PC-9 (cell line): ENCODE measurements at regions not wholly inside any gene's neighbourhood (a gene's known extent, or its start where the extent isn't known, plus 50 kb on each side); places are given as distances from the start of the nearest gene placed in this dataset.

Experiments
- BruUV-seq: library from RNA; stranded (reverse); fragments of 400-500 nt; replicated peaks from 2 replicates; lab custom pipeline; 2021; lab: Mats Ljungman, UMichigan
- CTCF ChIA-PET: fragments of 300-600 bp; sonication (Branson Sonifier 250); formaldehyde crosslinking; loops from one replicate; lab custom pipeline; 2022; ENCODE audit warnings: antibody characterized with exemption; lab: Charles Lee
- POLR2A ChIA-PET: fragments of 300-600 bp; sonication (Branson Sonifier 250); formaldehyde crosslinking; loops from one replicate; lab custom pipeline; 2022; ENCODE audit warnings: antibody characterized with exemption; ENCODE audit not compliant: unreplicated experiment; lab: Charles Lee
- DNase-seq, 2 experiments: peaks; one replicate each; pipeline versions ENCODE4 v3.0.0 to v3.0.0-alpha.2; 2015 to 2022; ENCODE audit warnings: mixed read lengths in 1 of 2
- H2AFZ ChIP-seq: fragments of 200-600 bp; sonication (generic); 2 replicates; pipeline ENCODE4 v1.8.1; 2017; ENCODE audit warnings: antibody characterized with exemption
- H3F3A ChIP-seq: fragments of 200-600 bp; sonication (generic); 2 replicates; pipeline ENCODE4 v1.8.1; 2017; ENCODE audit warnings: antibody characterized with exemption, mild to moderate bottlenecking, low read depth; ENCODE audit not compliant: insufficient read depth
- H3K27ac ChIP-seq: fragments of 200-600 bp; sonication (generic); 2 replicates; pipeline ENCODE4 v1.6.1; 2016; ENCODE audit warnings: mixed run types
- H3K27me3 ChIP-seq: fragments of 200-600 bp; sonication (generic); 2 replicates; pipeline ENCODE4 v1.6.1; 2016; ENCODE audit warnings: low read depth, mixed run types; ENCODE audit not compliant: insufficient read depth
- H3K36me3 ChIP-seq: fragments of 200-600 bp; sonication (generic); 2 replicates; pipeline ENCODE4 v1.6.1; 2016; ENCODE audit warnings: low read depth, mixed run types
- H3K4me1 ChIP-seq: fragments of 200-600 bp; sonication (generic); replicated peaks from 2 replicates; pipeline ENCODE4 v1.6.1; 2016; ENCODE audit warnings: mixed run types; ENCODE audit not compliant: insufficient read depth
- H3K4me2 ChIP-seq: fragments of 200-600 bp; sonication (generic); 2 replicates; pipeline ENCODE4 v1.6.1; 2017; ENCODE audit warnings: mixed run types
- H3K4me3 ChIP-seq: fragments of 200-600 bp; sonication (generic); 2 replicates; pipeline ENCODE4 v1.6.1; 2016; ENCODE audit warnings: mixed run types
- H3K79me2 ChIP-seq: fragments of 200-600 bp; sonication (generic); 2 replicates; pipeline ENCODE4 v1.6.1; 2017; ENCODE audit warnings: low read depth, mixed run types
- H3K9me2 ChIP-seq: fragments of 200-600 bp; sonication (generic); 2 replicates; pipeline ENCODE4 v1.8.1; 2017; ENCODE audit warnings: mild to moderate bottlenecking; ENCODE audit not compliant: insufficient read depth
- H3K9me3 ChIP-seq: fragments of 200-600 bp; sonication (generic); 2 replicates; pipeline ENCODE4 v1.8.1; 2016; ENCODE audit warnings: low read depth; ENCODE audit not compliant: insufficient read depth
- H4K20me1 ChIP-seq: fragments of 200-600 bp; sonication (generic); 2 replicates; pipeline ENCODE4 v1.8.1; 2017; ENCODE audit not compliant: insufficient read depth
- CTCF ChIP-seq: fragments of 200-600 bp; sonication (generic); conservative IDR thresholded peaks from 2 replicates; pipeline ENCODE4 v1.6.1; 2017; ENCODE audit warnings: mixed run types, antibody characterized with exemption, mild to moderate bottlenecking, moderate library complexity
- EZH2 ChIP-seq: fragments of 200-600 bp; sonication (generic); IDR thresholded peaks from 2 replicates; pipeline ENCODE4 v1.8.0; 2017; ENCODE audit warnings: antibody characterized with exemption, low read depth
- intact Hi-C: fragments of 100-400 bp; cut with micrococcal nuclease; formaldehyde crosslinking; loops from one replicate; pipeline ENCODE4 v1.10.0; 2022; ENCODE audit not compliant: unreplicated experiment

- H3K4me3 ChIP-seq, result no peak overlapping the region
- ChIA-PET POLR2A (no interaction called here), CTCF (no interaction called here)
- H3K9me3 ChIP-seq, result no peaks in the 10 kb centered on the region
- no peaks in the 10 kb centered on the region for H4K20me1 ChIP-seq
- H3K27me3 ChIP-seq, result no peaks in the 10 kb centered on the region
- intact Hi-C loops, result no loop called here
- no TSS peak for BruUV-seq
- no peaks in the 10 kb centered on the region for H3K79me2 ChIP-seq
- H3K4me1 ChIP-seq, result no peaks in the 10 kb centered on the region
- no peaks in the 10 kb centered on the region for H3K36me3 ChIP-seq
- no peak for DNase-seq
- TF ChIP-seq CTCF (no peak), EZH2 (no peak)
- no peak overlapping the region for H3K27ac ChIP-seq
- H3F3A ChIP-seq, result no peaks in the 10 kb centered on the region
- H3K9me2 ChIP-seq, result no peaks in the 10 kb centered on the region
- no peak overlapping the region for H2AFZ ChIP-seq
- no peak overlapping the region for H3K4me2 ChIP-seq
These were observed 146.6 kb upstream of the NR2F2 start for GRCh38 chr15:96183867-96184266.

DNA sequence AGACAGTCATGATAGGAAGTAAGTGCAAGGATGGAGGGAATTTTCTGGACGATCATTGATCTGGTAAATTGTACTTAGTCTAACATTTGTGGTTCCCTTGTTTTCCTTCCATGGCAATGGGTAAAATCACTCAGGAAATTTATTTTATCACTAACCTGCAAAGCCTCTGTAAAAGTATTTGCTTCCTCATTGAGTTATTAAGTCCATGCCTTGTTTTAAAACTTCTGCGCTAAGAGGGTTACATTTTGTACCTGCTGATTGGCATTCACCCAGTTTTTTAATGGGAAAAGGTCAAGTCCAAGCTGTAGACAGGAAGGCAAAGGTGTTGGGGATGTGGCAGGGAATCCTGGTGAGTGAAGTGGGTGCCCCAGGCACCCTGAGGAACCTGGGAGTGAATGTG is 146.2 kb upstream of the NR2F2 start:
- no peak for TF ChIP-seq CTCF
- TF ChIP-seq EZH2, result no peak
- CTCF ChIA-PET, result no interaction called here
- Histone ChIP-seq H3K4me2 (no peak overlapping the region), H3K36me3 (no peaks in the 10 kb centered on the region), H3K27ac (no peak overlapping the region), H4K20me1 (no peaks in the 10 kb centered on the region), H3K4me3 (no peak overlapping the region), H2AFZ (no peak overlapping the region), H3K79me2 (no peaks in the 10 kb centered on the region), H3K4me1 (no peaks in the 10 kb centered on the region), H3K9me3 (no peaks in the 10 kb centered on the region), H3K9me2 (no peaks in the 10 kb centered on the region), H3F3A (no peaks in the 10 kb centered on the region), H3K27me3 (no peaks in the 10 kb centered on the region)
- intact Hi-C loops, result no loop called here
- POLR2A ChIA-PET, result no interaction called here
- BruUV-seq, result no TSS peak
- no peak for DNase-seq

DNA sequence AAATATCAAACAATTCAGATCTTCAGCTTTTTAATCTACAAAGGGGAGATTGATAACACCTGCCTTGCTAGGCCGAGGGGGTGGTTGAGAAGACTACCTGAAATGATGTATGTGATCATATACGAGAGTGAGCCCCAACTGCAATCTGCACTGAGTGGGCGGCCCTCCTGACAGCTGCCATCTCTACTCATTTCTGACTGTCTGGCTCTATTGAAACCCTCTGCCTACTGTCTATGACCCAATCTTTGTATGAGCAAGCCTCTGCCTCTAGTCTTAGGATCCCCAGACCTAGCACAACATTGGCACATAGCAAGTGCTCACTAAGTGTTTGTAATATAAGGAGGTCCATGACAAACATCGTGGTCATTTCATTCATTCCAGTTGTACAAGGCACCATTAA is 144.4 kb upstream of the NR2F2 start:
- H3K27me3 ChIP-seq, result no peaks in the 10 kb centered on the region
- no peaks in the 10 kb centered on the region for H3K4me1 ChIP-seq
- no peak overlapping the region for H3K27ac ChIP-seq
- no peak overlapping the region for H3K4me3 ChIP-seq
- TF ChIP-seq EZH2 (no peak), CTCF (no peak)
- no peaks in the 10 kb centered on the region for H4K20me1 ChIP-seq
- ChIA-PET CTCF (no interaction called here), POLR2A (no interaction called here)
- no peaks in the 10 kb centered on the region for H3K36me3 ChIP-seq
- BruUV-seq, result no TSS peak
- no peaks in the 10 kb centered on the region for H3K9me3 ChIP-seq
- H3K9me2 ChIP-seq, result no peaks in the 10 kb centered on the region
- DNase-seq, result no peak
- H2AFZ ChIP-seq, result no peak overlapping the region
- no peaks in the 10 kb centered on the region for H3F3A ChIP-seq
- intact Hi-C loops, result no loop called here
- H3K79me2 ChIP-seq, result no peaks in the 10 kb centered on the region
- no peak overlapping the region for H3K4me2 ChIP-seq
